GM18526 (cell line): ENCODE measurements at regions not wholly inside any gene's neighbourhood (a gene's known extent, or its start where the extent isn't known, plus 50 kb on each side); places are given as distances from the start of the nearest gene placed in this dataset.

Experiments used
- POLR2A ChIP-seq: IDR thresholded peaks from 3 replicates; pipeline ENCODE4 v1.6.1; 2011; ENCODE audit not compliant: insufficient read length; ENCODE audit errors: extremely low read depth

GRCh38 chr14:22485178-22485577 lies 103.8 kb downstream of the DAD1 start:
- no peak for TF ChIP-seq POLR2A

GRCh38 chr14:22484632-22485031 lies 104.4 kb downstream of the DAD1 start:
- TF ChIP-seq POLR2A: no peak

- TF ChIP-seq POLR2A: peak; percentile 51
Measured at GRCh38 chr14:22483863-22484593, 105.0 kb downstream of the DAD1 start.

- no peak for TF ChIP-seq POLR2A
Measured at GRCh38 chr14:22482782-22483553, 106.1 kb downstream of the DAD1 start.

GRCh38 chr14:22482085-22482694 lies 106.8 kb downstream of the DAD1 start:
- peak; percentile 46 for TF ChIP-seq POLR2A

GRCh38 chr14:22481546-22481945 lies 107.5 kb downstream of the DAD1 start:
- TF ChIP-seq POLR2A: no peak

GRCh38 chr14:22479776-22480464 lies 109.1 kb downstream of the DAD1 start:
- TF ChIP-seq POLR2A: peak; percentile 16

- TF ChIP-seq POLR2A: no peak
Measured at GRCh38 chr14:22479132-22479531, 109.9 kb downstream of the DAD1 start.

GRCh38 chr14:22478670-22479069 lies 110.4 kb downstream of the DAD1 start:
- TF ChIP-seq POLR2A: no peak

- no peak for TF ChIP-seq POLR2A
Measured at GRCh38 chr14:22478247-22478646, 110.8 kb downstream of the DAD1 start.

GRCh38 chr14:22477569-22478194 lies 111.3 kb downstream of the DAD1 start:
- TF ChIP-seq POLR2A: no peak

GRCh38 chr14:22476887-22477286 lies 112.1 kb downstream of the DAD1 start:
- TF ChIP-seq POLR2A: no peak

GRCh38 chr14:22476005-22476751 lies 112.8 kb downstream of the DAD1 start:
- no peak for TF ChIP-seq POLR2A

- no peak for TF ChIP-seq POLR2A
Measured at GRCh38 chr14:22475381-22475780, 113.6 kb downstream of the DAD1 start.

- no peak for TF ChIP-seq POLR2A
Measured at GRCh38 chr14:22474730-22475351, 114.2 kb downstream of the DAD1 start.
